ENCODE measurements at regions not wholly inside any gene's neighbourhood (a gene's known extent, or its start where the extent isn't known, plus 50 kb on each side); places are given as distances from the start of the nearest gene placed in this dataset.

- TF ChIP-seq CTCF (IDR thresholded peaks at IDR 0.05): no peak
- Histone ChIP-seq H3K27me3 (replicated peaks; ENCODE audit: insufficient read depth) (no peaks in the 10 kb centered on the region), H3K9me3 (no peaks in the 10 kb centered on the region), H3K4me3 (no peak overlapping the region), H3K36me3 (no peaks in the 10 kb centered on the region), H3K4me1 (ENCODE audit: control insufficient read depth in 1 of 2, low read depth in 2 of 2) (no peaks in the 10 kb centered on the region), H3K27ac (no peak overlapping the region)
- DNase-seq (ENCODE audit: low spot score) (no peak), ATAC-seq (ENCODE audit: insufficient number of reproducible peaks, low FRiP score, low read depth) (no peak)
Observed at GRCh38 chr5:171651102-171651501, 134.5 kb upstream of the SMIM23 start.

- no peak for ATAC-seq (ENCODE audit: insufficient number of reproducible peaks, low FRiP score, low read depth)
- no peak overlapping the region for H3K27ac ChIP-seq
- no peaks in the 10 kb centered on the region for H3K4me1 ChIP-seq (ENCODE audit: control insufficient read depth in 1 of 2, low read depth in 2 of 2)
- no peak overlapping the region for H3K4me3 ChIP-seq
- TF ChIP-seq CTCF (IDR thresholded peaks at IDR 0.05): no peak
- no peaks in the 10 kb centered on the region for H3K36me3 ChIP-seq
- no peaks in the 10 kb centered on the region for H3K9me3 ChIP-seq
- no peak for DNase-seq (ENCODE audit: low spot score)
- no peaks in the 10 kb centered on the region for H3K27me3 ChIP-seq (replicated peaks; ENCODE audit: insufficient read depth)
Observed at GRCh38 chr5:171654881-171655280, 130.7 kb upstream of the SMIM23 start.

GRCh38 chr5:171657473-171657872 is 128.1 kb upstream of the SMIM23 start:
- Histone ChIP-seq H3K4me3 (no peak overlapping the region), H3K4me1 (ENCODE audit: control insufficient read depth in 1 of 2, low read depth in 2 of 2) (peaks cover 3 to 18% of the 10 kb centered on the region in 2 donors), H3K27ac (no peak overlapping the region), H3K9me3 (no peaks in the 10 kb centered on the region), H3K27me3 (replicated peaks; ENCODE audit: insufficient read depth) (no peaks in the 10 kb centered on the region), H3K36me3 (no peaks in the 10 kb centered on the region)
- no peak for DNase-seq (ENCODE audit: low spot score)
- ATAC-seq (ENCODE audit: insufficient number of reproducible peaks, low FRiP score, low read depth): no peak
- TF ChIP-seq CTCF (IDR thresholded peaks at IDR 0.05): no peak

GRCh38 chr5:171659896-171660295 is 125.7 kb upstream of the SMIM23 start:
- Histone ChIP-seq H3K36me3 (no peaks in the 10 kb centered on the region), H3K4me3 (no peak overlapping the region), H3K27ac (no peak overlapping the region), H3K4me1 (ENCODE audit: control insufficient read depth in 1 of 2, low read depth in 2 of 2) (peaks cover 3 to 18% of the 10 kb centered on the region in 2 donors), H3K27me3 (replicated peaks; ENCODE audit: insufficient read depth) (no peaks in the 10 kb centered on the region), H3K9me3 (no peaks in the 10 kb centered on the region)
- DNase-seq (ENCODE audit: low spot score) (no peak), ATAC-seq (ENCODE audit: insufficient number of reproducible peaks, low FRiP score, low read depth) (no peak)
- no peak for TF ChIP-seq CTCF (IDR thresholded peaks at IDR 0.05)

GRCh38 chr5:171660434-171660833 is 125.2 kb upstream of the SMIM23 start:
- TF ChIP-seq CTCF (IDR thresholded peaks at IDR 0.05): no peak
- Histone ChIP-seq H3K27me3 (replicated peaks; ENCODE audit: insufficient read depth) (no peaks in the 10 kb centered on the region), H3K9me3 (no peaks in the 10 kb centered on the region), H3K4me3 (no peak overlapping the region), H3K36me3 (no peaks in the 10 kb centered on the region), H3K27ac (no peak overlapping the region), H3K4me1 (ENCODE audit: control insufficient read depth in 1 of 2, low read depth in 2 of 2) (peaks cover 3 to 18% of the 10 kb centered on the region in 2 donors)
- ATAC-seq (ENCODE audit: insufficient number of reproducible peaks, low FRiP score, low read depth): no peak
- no peak for DNase-seq (ENCODE audit: low spot score)

Measured in thoracic aorta (tissue), 2 donors.